Type B pancreatic cell (in vitro differentiated cells): ENCODE measurements at regions not wholly inside any gene's neighbourhood (a gene's known extent, or its start where the extent isn't known, plus 50 kb on each side); places are given as distances from the start of the nearest gene placed in this dataset.

Experiments used
- DNase-seq: peaks from one replicate; pipeline ENCODE4 v3.0.0; 2021; ENCODE audit warnings: mixed read lengths; ENCODE audit not compliant: unreplicated experiment; ENCODE audit errors: extremely low spot score
- H3K27ac Mint-ChIP-seq: 2 replicates; pipeline ENCODE4 v1.8.0; 2021; ENCODE audit warnings: mild to moderate bottlenecking, mixed read lengths
- H3K27me3 Mint-ChIP-seq: 2 replicates; pipeline ENCODE4 v1.8.0; 2021; ENCODE audit warnings: mixed read lengths
- H3K36me3 Mint-ChIP-seq: 2 replicates; pipeline ENCODE4 v1.8.0; 2021; ENCODE audit warnings: mixed read lengths
- H3K4me1 Mint-ChIP-seq: one replicate; pipeline ENCODE4 v1.8.0; 2021; ENCODE audit warnings: mixed read lengths; ENCODE audit not compliant: unreplicated experiment
- H3K4me3 Mint-ChIP-seq: 2 replicates; pipeline ENCODE4 v1.8.0; 2021; ENCODE audit warnings: mild to moderate bottlenecking, mixed read lengths
- H3K9me3 Mint-ChIP-seq: 2 replicates; pipeline ENCODE4 v1.8.0; 2021; ENCODE audit warnings: mixed read lengths
- TF ChIP-seq, protein P1 (sequence below): fragments of 200-600 bp; sonication (generic); conservative IDR thresholded peaks from 2 replicates; pipeline ENCODE4 v1.5.0; 2021; ENCODE audit warnings: antibody characterized with exemption, mild to moderate bottlenecking

DNA sequence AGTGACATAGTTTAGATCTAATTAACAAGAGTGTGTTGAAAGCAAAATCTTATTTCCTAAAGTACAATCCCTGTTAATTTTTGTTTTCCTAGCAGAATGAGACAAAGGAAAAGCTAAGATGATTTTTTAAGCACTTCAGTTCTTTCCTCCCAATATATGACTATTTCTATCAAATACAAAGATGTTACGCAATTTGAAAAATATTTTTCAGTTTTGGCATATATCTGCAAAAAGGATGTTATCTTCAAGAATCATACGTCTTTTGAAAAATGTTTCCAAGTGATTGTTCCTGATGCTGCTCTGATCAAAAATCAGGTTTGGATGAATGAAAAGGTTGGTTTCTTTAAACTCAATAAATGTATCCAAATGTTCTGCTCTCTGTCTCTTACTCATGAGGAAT, 486.7 kb upstream of the CPEB2 start:
- TF ChIP-seq, protein P1, sequence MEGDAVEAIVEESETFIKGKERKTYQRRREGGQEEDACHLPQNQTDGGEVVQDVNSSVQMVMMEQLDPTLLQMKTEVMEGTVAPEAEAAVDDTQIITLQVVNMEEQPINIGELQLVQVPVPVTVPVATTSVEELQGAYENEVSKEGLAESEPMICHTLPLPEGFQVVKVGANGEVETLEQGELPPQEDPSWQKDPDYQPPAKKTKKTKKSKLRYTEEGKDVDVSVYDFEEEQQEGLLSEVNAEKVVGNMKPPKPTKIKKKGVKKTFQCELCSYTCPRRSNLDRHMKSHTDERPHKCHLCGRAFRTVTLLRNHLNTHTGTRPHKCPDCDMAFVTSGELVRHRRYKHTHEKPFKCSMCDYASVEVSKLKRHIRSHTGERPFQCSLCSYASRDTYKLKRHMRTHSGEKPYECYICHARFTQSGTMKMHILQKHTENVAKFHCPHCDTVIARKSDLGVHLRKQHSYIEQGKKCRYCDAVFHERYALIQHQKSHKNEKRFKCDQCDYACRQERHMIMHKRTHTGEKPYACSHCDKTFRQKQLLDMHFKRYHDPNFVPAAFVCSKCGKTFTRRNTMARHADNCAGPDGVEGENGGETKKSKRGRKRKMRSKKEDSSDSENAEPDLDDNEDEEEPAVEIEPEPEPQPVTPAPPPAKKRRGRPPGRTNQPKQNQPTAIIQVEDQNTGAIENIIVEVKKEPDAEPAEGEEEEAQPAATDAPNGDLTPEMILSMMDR: no peak
- Mint-ChIP-seq H3K27ac (no peak overlapping the region), H3K9me3 (no peaks in the 10 kb centered on the region), H3K4me3 (no peak overlapping the region), H3K27me3 (no peaks in the 10 kb centered on the region), H3K4me1 (no peaks in the 10 kb centered on the region), H3K36me3 (no peaks in the 10 kb centered on the region)
- no peak for DNase-seq

DNA sequence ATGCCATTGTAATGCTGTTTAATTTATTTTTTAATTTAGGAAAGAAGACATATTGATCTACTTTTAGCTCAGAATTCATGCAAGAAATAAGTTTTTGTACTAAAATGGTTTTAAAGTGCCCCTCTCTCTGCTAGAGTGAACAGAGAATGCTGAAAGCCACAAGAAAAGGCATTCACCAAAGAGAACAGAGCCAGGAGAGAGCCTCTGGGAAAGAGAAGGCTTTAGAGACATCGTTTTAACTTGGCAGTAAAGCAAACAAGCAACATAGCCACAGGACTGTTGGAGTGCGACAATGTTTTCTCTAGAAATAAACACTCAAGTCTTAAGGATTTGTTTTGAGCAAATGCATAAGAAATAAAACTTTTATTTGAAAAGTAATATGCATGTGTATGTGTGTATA, 484.1 kb upstream of the CPEB2 start:
- TF ChIP-seq, protein P1: no peak
- Mint-ChIP-seq H3K27me3 (peaks cover 3% of the 10 kb centered on the region), H3K4me1 (no peaks in the 10 kb centered on the region), H3K27ac (no peak overlapping the region), H3K36me3 (no peaks in the 10 kb centered on the region), H3K9me3 (no peaks in the 10 kb centered on the region), H3K4me3 (no peak overlapping the region)
- DNase-seq: no peak

DNA sequence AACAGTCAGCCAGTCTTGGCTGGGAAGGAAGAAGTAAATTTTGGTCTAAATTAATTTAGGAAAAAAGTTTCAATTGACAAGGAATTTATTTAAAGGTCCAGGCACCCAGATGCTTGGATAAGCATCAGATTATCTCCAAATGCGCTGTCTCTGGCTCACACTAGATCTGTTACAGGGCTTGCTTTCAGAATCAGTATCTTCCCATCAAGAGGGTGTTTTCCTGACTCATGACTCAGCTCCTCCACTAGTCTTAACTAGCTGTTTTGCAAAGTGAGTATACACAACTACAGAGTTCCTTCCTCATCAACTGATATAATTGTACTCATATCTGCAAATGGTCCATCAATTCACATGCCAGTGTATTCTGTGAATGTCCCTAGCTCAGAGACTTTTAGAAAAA, 482.1 kb upstream of the CPEB2 start:
- Mint-ChIP-seq H3K9me3 (no peaks in the 10 kb centered on the region), H3K27me3 (peaks cover 3% of the 10 kb centered on the region), H3K36me3 (no peaks in the 10 kb centered on the region), H3K27ac (no peak overlapping the region), H3K4me1 (no peaks in the 10 kb centered on the region), H3K4me3 (no peak overlapping the region)
- no peak for DNase-seq
- TF ChIP-seq, protein P1: no peak

DNA sequence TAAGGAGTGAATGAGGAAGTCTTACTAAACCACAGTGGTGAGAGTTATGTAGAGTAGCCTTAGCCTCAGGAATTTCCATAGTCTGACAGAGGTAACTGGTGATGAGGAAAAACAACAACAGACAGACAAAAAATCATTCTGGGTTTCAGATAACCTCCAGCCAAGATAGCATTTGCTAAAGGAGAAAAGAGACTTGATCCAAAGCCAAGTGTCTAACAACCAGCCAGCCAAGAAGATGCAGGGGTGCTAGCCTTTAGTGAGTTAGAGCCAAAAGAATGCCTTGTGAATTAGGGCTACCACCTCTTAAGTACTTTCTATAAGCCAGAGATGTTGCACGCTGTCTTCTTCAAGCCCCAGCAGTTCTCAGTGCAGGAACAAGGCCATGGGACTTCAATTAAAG, 478.0 kb upstream of the CPEB2 start:
- H3K27ac Mint-ChIP-seq: no peak overlapping the region
- no peak for DNase-seq
- no peaks in the 10 kb centered on the region for H3K36me3 Mint-ChIP-seq
- peaks cover 3% of the 10 kb centered on the region for H3K27me3 Mint-ChIP-seq
- H3K4me1 Mint-ChIP-seq: no peaks in the 10 kb centered on the region
- no peak overlapping the region for H3K4me3 Mint-ChIP-seq
- H3K9me3 Mint-ChIP-seq: no peaks in the 10 kb centered on the region
- TF ChIP-seq, protein P1: no peak

DNA sequence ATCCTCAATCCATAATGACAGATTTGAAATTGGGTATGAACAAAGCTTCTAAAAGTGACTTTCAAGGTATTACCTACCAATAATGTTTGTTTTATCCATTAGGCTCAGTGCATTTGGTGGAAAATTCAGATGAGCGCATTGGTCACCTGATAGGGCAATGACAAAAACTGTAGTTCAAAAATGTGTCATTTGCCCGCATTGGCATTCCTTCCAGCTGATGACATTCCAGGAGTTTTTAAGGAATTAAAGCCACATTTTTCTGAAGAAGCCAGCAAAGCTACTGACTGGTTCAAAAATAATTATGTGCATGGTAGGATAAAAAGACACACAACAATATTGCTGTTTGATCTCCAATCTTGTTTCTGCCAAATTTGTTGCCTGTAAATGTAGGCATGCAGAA, 473.4 kb upstream of the CPEB2 start:
- no peaks in the 10 kb centered on the region for H3K9me3 Mint-ChIP-seq
- peaks cover 3% of the 10 kb centered on the region for H3K4me1 Mint-ChIP-seq
- no peaks in the 10 kb centered on the region for H3K36me3 Mint-ChIP-seq
- TF ChIP-seq, protein P1: no peak
- H3K27ac Mint-ChIP-seq: no peak overlapping the region
- no peak overlapping the region for H3K4me3 Mint-ChIP-seq
- DNase-seq: no peak
- H3K27me3 Mint-ChIP-seq: peaks cover 5% of the 10 kb centered on the region

DNA sequence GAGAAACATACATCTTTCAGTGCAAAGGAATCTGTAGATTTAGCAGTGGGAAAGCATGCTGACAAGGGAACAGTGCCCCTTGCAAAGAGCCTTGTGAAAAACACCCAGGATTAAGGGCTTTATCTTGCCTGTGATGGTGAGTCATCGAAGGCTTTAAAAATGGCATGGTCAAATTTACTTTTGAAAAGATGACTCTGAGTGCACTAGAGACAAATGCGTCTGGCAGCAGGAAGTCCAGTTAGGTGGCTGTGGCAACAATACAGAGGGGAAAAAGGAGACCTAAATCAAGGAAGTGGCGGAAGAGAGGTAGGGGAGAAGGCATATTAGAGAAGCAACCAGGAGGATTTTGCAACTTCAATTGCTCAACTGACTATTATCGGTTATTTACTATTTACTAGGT, 472.6 kb upstream of the CPEB2 start:
- H3K27me3 Mint-ChIP-seq: peaks cover 5% of the 10 kb centered on the region
- H3K9me3 Mint-ChIP-seq: no peaks in the 10 kb centered on the region
- H3K4me3 Mint-ChIP-seq: no peak overlapping the region
- peaks cover 3% of the 10 kb centered on the region for H3K4me1 Mint-ChIP-seq
- TF ChIP-seq, protein P1: no peak
- no peak overlapping the region for H3K27ac Mint-ChIP-seq
- H3K36me3 Mint-ChIP-seq: no peaks in the 10 kb centered on the region
- no peak for DNase-seq
